Suprapubic skin (tissue), 3 donors: ENCODE measurements at regions not wholly inside any gene's neighbourhood (a gene's known extent, or its start where the extent isn't known, plus 50 kb on each side); places are given as distances from the start of the nearest gene placed in this dataset.

Source experiments
- EP300 ChIP-seq: sonication (generic); formaldehyde crosslinking; IDR thresholded peaks from one replicate; pipeline ENCODE4 v1.6.1; 2017; ENCODE audit warnings: antibody characterized with exemption
- POLR2A ChIP-seq, 2 donors: fragments of 450-650 bp; IDR thresholded peaks; one replicate each; pipeline ENCODE4 v1.6.1; 2017; ENCODE audit warnings: antibody characterized with exemption in 2 of 2, mild to moderate bottlenecking in 2 of 2, moderate library complexity in 2 of 2
- TF ChIP-seq, protein P1 (sequence below), 2 donors: fragments of 200-600 bp in 1 of 2; fragments of 450-650 bp in 1 of 2; sonication (generic) in 1 of 2; IDR thresholded peaks; one replicate each; pipeline ENCODE4 v1.5.1; 2016 to 2019; ENCODE audit warnings: antibody characterized with exemption in 2 of 2, mild to moderate bottlenecking in 1 of 2, moderate library complexity in 1 of 2

DNA sequence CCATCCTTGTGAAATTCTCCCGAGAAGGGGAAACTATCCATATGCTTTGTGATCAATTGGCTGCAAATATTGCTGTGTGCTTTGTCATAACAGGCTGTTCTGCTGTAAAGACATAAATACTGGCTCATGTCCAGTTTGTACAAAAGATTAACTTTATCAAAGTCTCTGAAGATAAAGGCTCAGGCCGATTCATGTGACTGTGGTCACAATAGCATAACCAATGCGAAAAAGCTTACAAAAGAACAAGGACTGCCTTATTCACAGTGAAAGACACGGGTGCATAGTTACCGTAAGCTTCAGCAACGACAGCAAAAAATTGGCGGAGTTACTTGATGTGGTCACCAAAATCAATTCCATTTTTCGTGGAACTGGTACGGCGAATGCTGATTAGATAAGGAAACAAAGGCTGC is 173.6 kb upstream of the CHRM3 start:
- TF ChIP-seq, protein P1, sequence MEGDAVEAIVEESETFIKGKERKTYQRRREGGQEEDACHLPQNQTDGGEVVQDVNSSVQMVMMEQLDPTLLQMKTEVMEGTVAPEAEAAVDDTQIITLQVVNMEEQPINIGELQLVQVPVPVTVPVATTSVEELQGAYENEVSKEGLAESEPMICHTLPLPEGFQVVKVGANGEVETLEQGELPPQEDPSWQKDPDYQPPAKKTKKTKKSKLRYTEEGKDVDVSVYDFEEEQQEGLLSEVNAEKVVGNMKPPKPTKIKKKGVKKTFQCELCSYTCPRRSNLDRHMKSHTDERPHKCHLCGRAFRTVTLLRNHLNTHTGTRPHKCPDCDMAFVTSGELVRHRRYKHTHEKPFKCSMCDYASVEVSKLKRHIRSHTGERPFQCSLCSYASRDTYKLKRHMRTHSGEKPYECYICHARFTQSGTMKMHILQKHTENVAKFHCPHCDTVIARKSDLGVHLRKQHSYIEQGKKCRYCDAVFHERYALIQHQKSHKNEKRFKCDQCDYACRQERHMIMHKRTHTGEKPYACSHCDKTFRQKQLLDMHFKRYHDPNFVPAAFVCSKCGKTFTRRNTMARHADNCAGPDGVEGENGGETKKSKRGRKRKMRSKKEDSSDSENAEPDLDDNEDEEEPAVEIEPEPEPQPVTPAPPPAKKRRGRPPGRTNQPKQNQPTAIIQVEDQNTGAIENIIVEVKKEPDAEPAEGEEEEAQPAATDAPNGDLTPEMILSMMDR (IDR thresholded peaks at IDR 0.05), result no peak
- TF ChIP-seq EP300 (no peak), POLR2A (IDR thresholded peaks at IDR 0.05) (no peak)
